GM19239 (cell line): ENCODE measurements at regions not wholly inside any gene's neighbourhood (a gene's known extent, or its start where the extent isn't known, plus 50 kb on each side); places are given as distances from the start of the nearest gene placed in this dataset.
"Not testable (repeated sequence)": the region's sequence is repeated elsewhere in the genome, so short reads cannot be mapped to it uniquely, and the experiment has no call there.

Experiments
- DNase-seq: peaks from one replicate; pipeline ENCODE4 v3.0.0; 2011; ENCODE audit warnings: low spot score; ENCODE audit not compliant: insufficient read length
- FAIRE-seq: peaks from 2 replicates; lab custom pipeline; 2011; peaks lifted over from hg19 to GRCh38; lab: Jason Lieb, UNC

DNA sequence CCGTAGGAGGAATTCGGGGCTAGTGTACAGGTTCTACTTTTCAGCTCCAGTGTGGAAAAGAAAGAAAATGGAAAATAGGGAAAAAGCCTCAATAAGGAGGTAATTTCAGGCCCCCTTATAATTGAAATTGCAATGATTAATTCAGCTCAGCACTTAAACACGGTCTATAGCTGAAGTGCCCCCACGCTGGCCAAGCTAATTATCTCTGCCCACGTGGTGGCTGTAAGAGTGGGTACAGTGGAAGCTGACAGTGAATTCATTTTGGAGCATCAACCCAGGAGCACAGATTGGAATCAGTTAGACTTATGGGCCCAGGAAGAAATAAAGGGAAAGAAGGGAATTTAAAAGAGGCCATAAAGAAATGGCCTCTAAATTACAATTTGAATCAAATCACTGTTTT lies 631.1 kb upstream of the CPEB2 start:
- FAIRE-seq (no peak), DNase-seq (no peak)

DNA sequence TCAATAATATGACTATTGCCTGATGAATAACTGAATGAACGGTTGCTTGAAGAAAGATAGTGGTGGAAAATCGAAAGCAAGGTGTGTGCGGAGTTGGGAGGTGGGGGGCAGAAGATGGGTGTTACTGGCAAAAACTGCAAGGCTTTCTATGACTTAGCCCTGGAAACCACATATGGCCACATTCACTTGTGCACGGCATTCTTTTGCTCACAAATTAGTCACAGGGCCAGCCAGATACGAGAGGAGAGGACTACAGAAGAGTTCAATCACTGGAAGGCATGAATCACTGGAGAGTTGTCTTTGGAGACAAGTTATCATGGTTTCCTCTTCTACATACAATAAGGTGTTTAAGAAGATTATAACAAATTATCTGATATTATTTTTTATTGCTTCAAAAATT lies 626.5 kb upstream of the CPEB2 start:
- no peak for FAIRE-seq
- DNase-seq, result no peak

DNA sequence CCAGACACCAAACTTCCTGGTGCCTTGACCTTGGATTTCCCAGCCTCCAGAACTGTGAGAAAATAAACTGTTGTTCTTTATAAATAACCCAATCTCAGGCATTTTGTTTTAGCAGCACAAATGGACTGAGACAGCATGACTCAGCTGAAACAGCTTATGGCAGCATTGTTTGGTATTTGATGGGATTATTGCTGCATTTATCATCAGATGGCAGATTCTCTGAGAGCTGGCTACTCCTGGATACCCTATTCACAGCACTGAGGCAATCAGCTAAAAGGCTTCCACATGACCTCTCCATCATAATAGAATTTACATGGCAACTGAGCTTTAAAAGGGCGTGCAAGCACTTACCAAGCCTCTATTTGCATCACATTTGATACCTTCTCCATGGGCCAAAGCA lies 623.1 kb upstream of the CPEB2 start:
- no peak for DNase-seq
- FAIRE-seq, result no peak

DNA sequence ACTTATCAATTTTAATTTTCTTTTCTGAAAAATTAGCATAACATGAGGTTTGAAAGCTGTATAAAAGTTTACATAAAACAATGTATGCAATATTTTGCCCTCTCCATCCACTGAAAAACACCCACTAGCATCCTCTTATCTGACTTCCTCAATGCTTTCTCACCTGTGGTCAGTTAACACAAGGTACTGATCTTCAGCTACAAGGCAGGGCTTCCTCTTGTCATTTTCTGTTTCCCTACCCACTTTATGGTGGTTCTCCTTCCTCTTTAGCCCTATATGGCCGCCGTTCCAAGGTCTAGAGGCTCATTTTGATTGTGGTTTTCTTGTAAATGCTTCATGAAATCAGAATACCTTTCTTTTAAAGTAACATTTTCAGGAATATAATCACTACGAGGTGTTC lies 618.6 kb upstream of the CPEB2 start:
- FAIRE-seq (no peak), DNase-seq (no peak)

DNA sequence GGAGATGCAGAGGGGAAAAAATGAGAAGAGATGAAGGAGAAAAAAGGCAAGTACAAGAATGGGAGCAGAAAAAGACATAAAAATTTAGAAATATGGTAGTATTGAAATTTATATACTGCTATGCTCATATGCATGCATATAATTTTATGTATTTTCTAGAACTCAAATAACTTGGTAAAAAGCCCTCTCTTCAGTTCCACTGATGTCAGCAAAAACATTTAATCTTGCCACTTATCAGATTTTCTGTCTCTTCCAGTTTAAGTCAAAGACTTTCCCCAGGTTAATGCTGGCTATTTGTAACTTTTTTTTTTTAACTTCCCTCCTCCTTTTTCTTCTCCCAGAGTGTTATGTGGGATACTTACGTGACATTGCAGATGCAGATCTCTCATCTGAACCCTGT lies 617.5 kb upstream of the CPEB2 start:
- DNase-seq (no peak), FAIRE-seq (no peak)

DNA sequence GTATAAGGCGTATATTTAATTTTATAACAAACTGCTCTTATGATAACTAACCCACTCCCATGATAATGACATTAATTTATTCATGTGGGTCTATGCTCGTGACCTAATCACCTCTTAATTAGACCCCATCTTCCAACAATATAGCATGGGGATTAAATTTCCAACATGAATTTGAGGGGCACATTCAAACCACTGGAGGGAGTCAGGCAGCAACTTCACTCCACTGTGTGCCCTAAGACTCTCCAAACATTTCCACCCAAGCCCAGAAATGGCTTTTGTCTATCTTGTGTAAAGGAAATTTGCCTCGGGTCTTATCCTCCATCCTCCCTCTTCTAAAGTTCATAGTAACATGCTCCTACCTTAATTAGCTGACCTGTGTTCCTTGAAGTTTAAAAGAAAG lies 616.1 kb upstream of the CPEB2 start:
- DNase-seq (no peak), FAIRE-seq (no peak)

DNA sequence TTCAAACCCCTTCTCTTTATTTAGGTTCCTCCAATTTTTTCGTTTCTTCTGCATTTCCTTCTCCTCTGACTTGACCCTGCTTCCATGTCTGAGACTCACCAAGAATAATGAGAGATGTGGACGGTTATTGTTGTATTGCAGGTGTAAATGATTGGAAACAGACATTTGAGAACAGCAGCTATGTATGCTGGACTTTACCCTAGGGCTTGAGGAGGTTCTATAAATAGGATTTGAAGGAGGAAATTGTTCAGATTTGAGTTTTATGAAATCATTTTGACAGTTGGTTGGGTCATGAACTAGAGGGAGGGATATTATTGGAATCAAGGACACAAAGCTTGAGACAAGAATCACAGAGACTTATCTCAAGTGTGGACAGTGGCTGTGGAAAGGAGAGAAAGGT lies 614.6 kb upstream of the CPEB2 start:
- no peak for DNase-seq
- no peak for FAIRE-seq

DNA sequence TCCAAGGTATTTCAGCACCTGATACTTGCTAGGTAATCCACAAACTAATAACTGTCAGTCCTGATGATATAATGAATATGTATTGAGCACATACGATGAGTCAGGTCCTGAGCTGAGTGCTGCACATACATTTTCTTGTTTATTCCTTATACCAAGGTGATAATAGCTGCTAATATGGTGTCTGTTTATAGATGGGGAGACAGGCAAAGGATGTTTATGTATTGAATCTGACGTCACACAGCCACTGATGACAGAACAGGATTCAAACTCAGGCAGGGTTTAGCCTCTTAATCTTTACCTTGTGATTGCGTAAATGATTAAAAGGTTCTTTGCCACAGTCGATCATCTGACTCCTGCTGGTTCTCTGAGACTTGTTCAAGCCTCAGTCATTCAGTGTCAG lies 609.9 kb upstream of the CPEB2 start:
- DNase-seq, result no peak
- FAIRE-seq, result no peak

DNA sequence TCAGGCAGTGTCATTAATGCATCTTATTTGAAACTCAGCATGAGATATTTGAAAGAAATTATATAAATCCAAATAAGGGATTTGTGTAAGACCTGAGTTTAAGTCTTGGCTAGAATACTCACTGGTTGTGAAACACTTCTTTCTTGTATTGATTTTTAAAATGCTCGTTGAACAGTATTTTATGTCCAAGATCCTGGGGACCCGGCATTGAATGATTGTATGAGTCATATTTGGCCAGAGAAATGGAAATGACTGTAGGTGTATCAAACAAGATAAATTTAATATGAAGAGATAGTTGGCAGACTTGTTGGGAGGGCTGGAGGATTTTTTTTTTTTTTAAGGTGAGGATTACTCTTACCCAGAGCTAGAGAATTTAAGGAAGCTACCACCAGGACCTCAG lies 606.1 kb upstream of the CPEB2 start:
- FAIRE-seq (no peak), DNase-seq (no peak)

DNA sequence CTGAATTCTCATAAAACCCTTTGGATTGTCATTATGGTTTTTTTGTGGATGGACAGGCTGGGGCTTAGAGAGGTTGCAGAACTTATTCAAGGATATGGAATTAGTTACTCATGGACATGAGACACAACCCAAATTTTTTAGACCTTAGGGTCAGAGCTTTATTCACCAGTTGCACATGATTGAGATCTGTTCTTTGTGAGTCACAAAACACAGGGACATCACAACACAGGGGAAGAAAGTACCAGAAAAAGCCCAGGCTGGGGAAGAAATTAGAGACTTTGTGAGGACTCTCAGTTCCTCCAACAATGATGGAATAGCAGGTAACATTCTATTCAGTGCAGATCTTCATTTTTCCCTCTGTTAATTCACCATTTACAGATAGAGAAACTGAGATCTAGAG lies 602.4 kb upstream of the CPEB2 start:
- FAIRE-seq, result no peak
- no peak for DNase-seq

DNA sequence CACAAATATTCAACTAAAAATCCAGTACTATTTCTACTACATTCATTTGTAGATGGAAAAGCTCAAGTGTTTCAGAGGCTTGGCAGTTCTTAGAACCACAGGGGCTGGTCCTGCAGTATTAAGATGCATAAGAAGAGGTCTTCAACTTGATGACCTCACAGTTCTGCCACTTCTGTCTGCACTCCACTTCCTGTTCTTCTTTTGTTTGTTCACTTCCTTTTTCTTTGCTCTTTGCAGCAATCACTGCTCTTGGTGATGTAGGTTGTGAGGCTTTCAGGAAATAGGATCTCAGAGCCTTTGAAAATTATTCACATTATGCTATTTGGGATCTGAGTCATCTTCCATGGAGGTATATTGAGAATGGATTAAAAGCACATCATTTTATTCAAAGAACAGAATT lies 602.0 kb upstream of the CPEB2 start:
- no peak for FAIRE-seq
- no peak for DNase-seq

DNA sequence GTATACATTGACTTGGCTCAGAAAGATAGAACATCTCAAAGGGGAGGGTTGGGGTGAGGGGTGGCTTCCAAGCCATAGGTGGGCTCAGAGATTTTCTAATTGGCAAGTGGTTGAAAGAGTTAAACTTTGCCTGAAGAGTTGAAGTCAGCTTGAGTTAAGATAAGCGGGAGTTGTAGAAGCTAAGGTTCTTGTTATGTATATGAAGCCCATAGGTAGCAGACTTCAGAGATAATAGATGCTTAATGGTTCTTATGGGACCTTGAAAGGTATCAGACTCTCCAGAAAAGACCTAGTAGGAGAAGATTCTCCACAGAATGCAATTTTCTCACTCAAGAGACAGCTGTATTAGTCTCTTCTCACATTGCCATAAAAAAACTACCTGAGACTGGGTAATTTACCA lies 599.1 kb upstream of the CPEB2 start:
- FAIRE-seq, result no peak
- no peak for DNase-seq

DNA sequence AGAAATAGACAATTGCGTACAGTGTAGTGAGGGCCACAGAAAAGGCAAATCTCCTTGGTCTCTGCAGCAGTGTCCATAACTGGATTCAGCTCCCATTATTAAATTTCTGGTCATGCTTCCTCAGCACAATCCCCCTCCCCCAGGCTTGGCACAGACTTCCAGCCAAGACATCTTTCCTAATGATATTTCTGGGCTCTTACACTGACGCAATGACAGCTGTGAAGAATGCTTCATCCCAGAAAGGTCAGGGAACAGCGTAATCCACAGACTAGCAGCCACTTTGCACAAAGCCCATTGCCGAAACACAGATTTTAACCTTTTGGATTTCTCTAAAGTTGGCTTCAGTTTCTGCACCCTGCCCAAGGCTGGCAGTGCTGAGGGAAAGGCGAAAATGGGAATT lies 597.6 kb upstream of the CPEB2 start:
- DNase-seq (no peak), FAIRE-seq (no peak)

DNA sequence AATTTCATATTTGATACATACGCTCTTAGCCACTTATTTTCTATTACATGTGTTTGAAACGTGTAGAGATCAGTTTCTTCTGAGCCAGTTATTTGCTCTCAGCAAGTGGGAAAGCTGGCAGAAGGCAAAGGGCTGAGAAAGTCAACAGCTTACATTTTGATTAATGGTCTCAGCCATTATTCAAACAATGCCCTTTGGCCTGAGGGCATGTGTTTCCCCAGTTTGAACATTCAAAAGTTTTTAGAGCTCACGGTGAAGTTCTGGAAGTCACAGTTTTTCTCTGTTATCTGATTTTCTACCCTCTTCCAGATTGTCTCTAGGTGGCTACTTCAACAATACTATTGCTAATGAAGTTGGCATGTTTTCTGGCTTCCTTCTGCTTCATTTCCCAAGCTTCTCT lies 591.8 kb upstream of the CPEB2 start:
- FAIRE-seq (no peak), DNase-seq (no peak)

DNA sequence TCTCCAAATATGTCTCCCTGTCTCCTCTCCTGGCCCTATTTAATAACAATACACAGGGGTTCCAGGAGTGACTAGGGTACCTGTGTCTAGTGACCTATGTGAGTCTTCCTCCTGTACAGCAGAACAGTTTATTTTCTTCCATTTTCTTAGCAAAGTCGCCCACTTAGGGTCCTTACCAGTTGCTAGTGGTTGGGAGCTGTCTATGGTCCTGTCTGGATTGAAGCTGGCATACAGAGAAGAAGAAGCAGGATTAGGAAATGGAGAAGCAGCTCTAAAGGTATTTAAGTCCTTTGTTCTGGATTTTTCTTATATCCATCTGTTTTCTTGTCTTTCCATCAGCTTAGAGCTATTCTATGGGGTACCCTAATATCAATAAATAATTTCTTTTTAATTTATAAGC lies 587.1 kb upstream of the CPEB2 start:
- FAIRE-seq (no peak), DNase-seq (no peak)

DNA sequence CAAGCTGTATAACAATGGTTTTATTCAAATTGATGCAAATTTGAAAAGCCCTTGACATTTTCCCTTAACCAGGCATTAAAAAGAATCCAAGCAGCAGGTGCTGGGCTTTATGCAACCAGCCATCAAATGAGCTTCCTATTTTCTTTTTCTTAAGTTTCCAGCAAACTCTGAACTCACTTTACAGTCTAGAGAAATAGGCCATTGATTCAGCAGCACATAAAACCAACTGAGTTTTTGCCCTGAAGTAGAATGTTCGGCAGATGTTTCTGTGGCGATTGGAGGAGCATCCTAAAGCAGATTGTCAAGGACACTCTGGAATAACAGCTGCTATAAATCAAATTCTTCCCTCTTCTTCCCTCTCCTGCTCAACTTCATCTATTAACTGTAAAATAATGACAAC lies 582.8 kb upstream of the CPEB2 start:
- DNase-seq (no peak), FAIRE-seq (no peak)

DNA sequence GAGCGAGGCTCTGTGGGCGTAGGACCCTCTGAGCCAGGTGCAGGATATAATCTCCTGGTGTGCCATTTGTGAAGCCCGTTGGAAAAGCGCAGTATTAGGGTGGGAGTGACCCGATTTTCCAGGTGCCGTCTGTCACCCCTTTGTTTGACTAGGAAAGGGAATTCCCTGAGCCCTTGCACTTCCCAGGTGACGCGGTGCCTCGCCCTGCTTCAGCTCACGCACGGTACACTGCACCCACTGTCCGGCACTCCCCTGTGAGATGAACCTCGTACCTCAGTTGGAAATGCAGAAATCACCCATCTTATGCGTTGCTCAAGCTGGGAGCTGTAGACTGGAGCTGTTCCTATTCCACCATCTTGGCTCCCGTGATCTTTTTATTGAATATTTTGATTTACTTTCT lies 576.0 kb upstream of the CPEB2 start:
- not testable (repeated sequence) for DNase-seq, FAIRE-seq

DNA sequence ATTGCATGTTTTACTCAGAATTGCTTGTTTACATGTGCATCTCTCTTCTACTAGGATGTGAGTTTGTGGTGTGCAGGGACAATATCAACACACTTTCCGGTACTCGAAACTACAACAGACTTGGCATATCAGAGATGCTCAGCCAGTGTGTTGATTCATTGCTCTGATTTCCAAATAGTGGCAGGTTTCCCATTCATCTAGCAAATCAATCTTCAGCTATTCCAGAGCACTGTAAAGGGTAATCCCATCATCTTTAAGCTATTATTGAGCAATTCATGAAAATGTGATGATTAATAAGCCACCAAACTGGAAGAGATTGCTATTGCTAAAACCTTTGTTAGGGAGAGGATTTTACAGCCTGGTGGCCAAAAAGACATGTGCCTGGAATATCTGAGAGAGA lies 574.2 kb upstream of the CPEB2 start:
- FAIRE-seq, result no peak

DNA sequence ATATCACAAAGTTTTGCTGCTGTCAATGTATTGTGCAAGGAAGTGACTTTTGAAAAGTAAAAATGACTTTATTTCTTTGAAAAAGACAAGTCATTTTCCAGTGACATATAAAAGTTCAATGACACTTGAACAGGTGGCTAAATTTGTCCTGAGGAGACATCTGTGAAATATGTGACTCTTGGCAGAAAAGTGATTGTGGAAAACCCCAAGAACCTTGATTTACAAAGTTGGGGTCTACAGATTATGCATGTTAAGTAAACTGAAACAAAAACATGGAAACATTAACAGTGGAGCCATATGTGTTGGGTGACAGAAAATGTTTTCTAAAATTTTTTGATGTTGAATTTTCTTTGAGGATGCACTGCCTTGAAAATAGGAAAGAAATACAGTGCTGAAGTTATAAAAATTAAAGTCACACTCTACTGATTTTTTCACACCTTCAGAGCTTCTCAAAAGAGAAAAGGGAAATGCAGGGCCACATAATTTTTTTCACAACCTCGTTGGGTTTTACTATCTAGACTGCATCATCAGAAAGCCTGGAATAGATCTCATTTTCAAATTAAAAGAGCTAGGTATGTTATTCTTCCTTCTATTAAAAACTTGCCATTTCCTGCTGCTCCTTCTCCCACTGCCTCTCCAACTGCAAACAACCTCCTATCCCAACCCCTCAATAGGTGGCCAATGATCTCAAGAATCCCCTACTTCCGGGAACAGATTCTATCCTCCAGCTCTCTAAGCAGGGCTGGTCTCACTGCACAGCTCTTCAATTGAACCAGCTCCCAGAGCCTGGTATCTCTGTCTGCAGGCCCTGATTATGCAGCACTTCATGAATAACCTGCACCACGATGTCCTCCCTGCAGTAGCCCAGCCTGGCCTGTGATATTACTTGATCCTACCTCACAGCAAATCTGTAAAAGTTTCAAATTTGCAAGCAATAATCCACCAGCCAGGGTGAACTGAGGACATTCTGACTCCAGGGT lies 570.8 kb upstream of the CPEB2 start:
- FAIRE-seq, result no peak
- no peak for DNase-seq

More for the DNA sequence above, 574.2 kb upstream of the CPEB2 start:
- DNase-seq, result no peak

DNA sequence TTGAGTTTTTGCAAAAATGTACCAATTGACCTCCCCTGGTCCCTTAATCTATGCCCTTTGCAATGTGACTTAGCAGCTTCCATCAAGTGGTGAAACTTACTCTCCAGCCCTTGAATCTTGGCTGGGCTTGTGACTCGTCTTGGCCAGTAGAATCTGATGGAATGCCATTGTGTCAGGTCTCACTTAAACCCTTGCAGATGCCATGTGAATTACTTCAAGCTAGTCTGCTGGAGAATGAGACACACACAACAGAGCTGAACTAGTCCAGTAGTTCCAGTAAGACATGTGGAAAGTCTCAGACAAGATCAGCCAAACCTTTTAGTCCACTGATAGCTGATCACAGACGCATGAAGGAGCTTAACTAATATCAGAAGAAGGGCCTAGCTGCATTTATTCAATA lies 567.8 kb upstream of the CPEB2 start:
- no peak for DNase-seq
- FAIRE-seq, result no peak

DNA sequence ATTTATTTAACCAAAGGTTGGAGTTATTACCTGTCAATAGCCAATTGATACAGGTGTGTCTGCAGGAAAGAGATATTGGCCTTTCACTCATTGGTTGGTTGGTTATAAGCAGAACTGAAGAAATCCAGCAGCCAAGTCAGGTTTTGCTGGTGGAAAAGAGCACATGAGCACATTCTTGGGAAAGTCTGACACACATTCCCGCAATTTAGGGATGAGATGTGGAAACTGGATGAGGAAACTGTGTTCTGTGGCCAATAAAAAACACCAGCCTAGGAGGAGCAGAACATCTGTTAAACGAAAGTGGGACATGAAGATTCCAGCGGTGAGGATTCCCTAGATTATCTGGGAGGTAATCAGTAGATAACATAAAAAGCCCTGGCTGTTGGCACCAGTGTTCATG lies 567.4 kb upstream of the CPEB2 start:
- no peak for FAIRE-seq

DNA sequence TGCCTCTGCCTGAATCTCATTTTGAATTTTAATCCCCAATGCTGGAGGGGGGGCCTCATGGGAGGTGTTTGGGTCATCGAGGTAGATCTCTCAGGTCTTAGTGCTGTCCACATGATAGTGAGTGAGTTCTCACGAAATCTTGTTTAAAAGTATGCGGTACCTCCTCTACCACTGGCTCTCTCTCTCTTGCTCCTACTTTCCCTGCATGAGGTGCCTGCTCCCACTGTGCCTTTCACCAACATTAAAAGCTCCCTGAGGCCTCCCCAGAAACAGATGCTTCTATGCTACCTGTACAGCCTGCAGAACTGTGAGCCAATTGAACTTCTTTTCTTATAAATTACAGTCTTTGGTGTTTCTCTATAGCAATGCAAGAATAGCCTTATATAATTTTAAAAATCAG lies 560.7 kb upstream of the CPEB2 start:
- DNase-seq (no peak), FAIRE-seq (no peak)

More for the DNA sequence above, 567.4 kb upstream of the CPEB2 start:
- DNase-seq, result no peak
